GM12892 (cell line): ENCODE measurements at regions not wholly inside any gene's neighbourhood (a gene's known extent, or its start where the extent isn't known, plus 50 kb on each side); places are given as distances from the start of the nearest gene placed in this dataset.

Source experiments
- POLR2A ChIP-seq: IDR thresholded peaks from 2 replicates; pipeline ENCODE4 v1.6.1; 2011; ENCODE audit warnings: low read depth, low read length, control low read depth
- POLR2AphosphoS5 ChIP-seq: IDR thresholded peaks from 2 replicates; pipeline ENCODE4 v1.6.1; 2011; ENCODE audit warnings: low read depth, low read length, control low read depth
- TAF1 ChIP-seq: IDR thresholded peaks from 2 replicates; pipeline ENCODE4 v1.6.1; 2011; ENCODE audit warnings: low read depth, mild to moderate bottlenecking, control low read depth, low read length, borderline replicate concordance

DNA sequence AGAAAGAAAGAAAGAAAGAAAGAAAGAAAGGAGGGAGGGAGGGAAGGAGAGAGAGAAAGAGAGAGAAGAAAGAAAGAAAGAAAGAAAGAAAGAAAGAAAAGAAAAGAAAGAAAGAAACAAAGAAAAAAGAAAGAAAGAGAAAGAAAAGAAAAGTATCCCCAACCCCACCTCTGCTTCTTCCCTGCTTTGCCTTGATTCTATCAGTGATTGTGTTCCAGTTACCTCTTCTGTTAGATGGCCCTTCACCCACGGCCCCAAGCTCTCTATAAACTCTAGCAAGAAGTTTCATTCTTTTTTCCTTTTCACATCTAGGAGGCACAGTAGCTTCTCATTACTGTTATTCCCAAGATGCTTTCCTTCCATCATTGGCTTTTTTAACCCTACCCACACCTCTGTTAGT, 1097.5 kb upstream of the ZEB2 start:
- no peak for TF ChIP-seq POLR2A
- no peak for TF ChIP-seq TAF1
- no peak for TF ChIP-seq POLR2AphosphoS5
